Activated B cell treated with CpG ODN at 0.5 μM for 24 hours (primary cell): ENCODE measurements at regions not wholly inside any gene's neighbourhood (a gene's known extent, or its start where the extent isn't known, plus 50 kb on each side); places are given as distances from the start of the nearest gene placed in this dataset.

Source experiments
- ATAC-seq: fragments of 200-7000 bp; cut with Tn5 transposase; one replicate; pipeline ENCODE4 v1.10.0; 2021; ENCODE audit warnings: low read depth, mild to moderate bottlenecking, moderate library complexity
- CTCF ChIA-PET: fragments of 350-600 bp; sonication (Branson Sonifier 250); formaldehyde crosslinking; loops from one replicate; lab custom pipeline; 2021; ENCODE audit warnings: antibody characterized with exemption; lab: Charles Lee
- POLR2A ChIA-PET: fragments of 350-600 bp; sonication (Branson Sonifier 250); formaldehyde crosslinking; loops from one replicate; lab custom pipeline; 2021; ENCODE audit warnings: antibody characterized with exemption; lab: Charles Lee
- DNase-seq: peaks from one replicate; pipeline ENCODE4 v3.0.0; 2022
- H3K27ac Mint-ChIP-seq: one replicate; pipeline ENCODE4 v1.8.0; 2020; ENCODE audit warnings: mixed read lengths
- H3K27me3 Mint-ChIP-seq: one replicate; pipeline ENCODE4 v1.8.0; 2021; ENCODE audit warnings: mixed read lengths
- H3K36me3 Mint-ChIP-seq: one replicate; pipeline ENCODE4 v1.8.0; 2021; ENCODE audit warnings: low read depth, mixed read lengths
- H3K4me1 Mint-ChIP-seq: one replicate; pipeline ENCODE4 v1.8.0; 2021; ENCODE audit warnings: mixed read lengths
- H3K4me3 Mint-ChIP-seq: one replicate; pipeline ENCODE4 v1.8.0; 2020; ENCODE audit warnings: mild to moderate bottlenecking, mixed read lengths
- H3K9me3 Mint-ChIP-seq: one replicate; pipeline ENCODE4 v1.8.0; 2020; ENCODE audit warnings: mixed read lengths
- CTCF ChIP-seq: fragments of 200-600 bp; IDR thresholded peaks from one replicate; pipeline ENCODE4 v1.8.0; 2022; ENCODE audit warnings: antibody characterized with exemption, mild to moderate bottlenecking
- intact Hi-C: fragments of 100-400 bp; cut with micrococcal nuclease; formaldehyde crosslinking; loops from one replicate; pipeline ENCODE4 v1.15.1; 2024

GRCh38 chr1:178629252-178630154 lies 95.5 kb upstream of the RALGPS2 start:
- Mint-ChIP-seq H3K36me3 (no peaks in the 10 kb centered on the region), H3K4me3 (no peak overlapping the region), H3K27me3 (no peaks in the 10 kb centered on the region), H3K9me3 (no peaks in the 10 kb centered on the region), H3K27ac (no peak overlapping the region), H3K4me1 (peaks cover 54% of the 10 kb centered on the region)
- intact Hi-C loops, result no loop called here
- CTCF ChIA-PET, result no interaction called here
- POLR2A ChIA-PET, result interaction anchor here (0.6 to 1.2 kb wide), 2 partner anchors 10 to 24 kb away, joined by 3 to 4 read pairs; no protein-coding TSS in a partner anchor
- ATAC-seq (no peak), DNase-seq (no peak)
- no peak for TF ChIP-seq CTCF

GRCh38 chr1:178630417-178630816 lies 94.6 kb upstream of the RALGPS2 start:
- TF ChIP-seq CTCF, result no peak
- intact Hi-C loops, result no loop called here
- POLR2A ChIA-PET, result interaction anchor here (0.9 kb wide), 1 partner anchor 29 kb away, joined by 4 read pairs; no protein-coding TSS in a partner anchor
- H3K27me3 Mint-ChIP-seq, result no peaks in the 10 kb centered on the region
- H3K4me1 Mint-ChIP-seq, result peaks cover 53% of the 10 kb centered on the region
- no peak overlapping the region for H3K4me3 Mint-ChIP-seq
- H3K36me3 Mint-ChIP-seq, result no peaks in the 10 kb centered on the region
- no peaks in the 10 kb centered on the region for H3K9me3 Mint-ChIP-seq
- ATAC-seq (no peak), DNase-seq (no peak)
- H3K27ac Mint-ChIP-seq, result no peak overlapping the region
- CTCF ChIA-PET, result no interaction called here

GRCh38 chr1:178632653-178633052 lies 92.4 kb upstream of the RALGPS2 start:
- H3K4me3 Mint-ChIP-seq, result no peak overlapping the region
- ATAC-seq (no peak), DNase-seq (no peak)
- intact Hi-C loops, result no loop called here
- no peak for TF ChIP-seq CTCF
- H3K27ac Mint-ChIP-seq, result peak overlapping the region; percentile 31
- H3K36me3 Mint-ChIP-seq, result no peaks in the 10 kb centered on the region
- ChIA-PET CTCF (no interaction called here), POLR2A (interaction anchor here (1.4 kb wide), 2 partner anchors 9 to 26 kb away, joined by 3 to 4 read pairs; no protein-coding TSS in a partner anchor)
- no peaks in the 10 kb centered on the region for H3K9me3 Mint-ChIP-seq
- no peaks in the 10 kb centered on the region for H3K27me3 Mint-ChIP-seq
- peaks cover 46% of the 10 kb centered on the region for H3K4me1 Mint-ChIP-seq

- no peaks in the 10 kb centered on the region for H3K27me3 Mint-ChIP-seq
- POLR2A ChIA-PET, result interaction anchor here (1.4 kb wide), 2 partner anchors 9 to 27 kb away, joined by 3 to 4 read pairs; no protein-coding TSS in a partner anchor
- no peak overlapping the region for H3K27ac Mint-ChIP-seq
- no peak for TF ChIP-seq CTCF
- H3K4me1 Mint-ChIP-seq, result peaks cover 50% of the 10 kb centered on the region
- H3K36me3 Mint-ChIP-seq, result no peaks in the 10 kb centered on the region
- H3K4me3 Mint-ChIP-seq, result no peak overlapping the region
- intact Hi-C loops, result no loop called here
- H3K9me3 Mint-ChIP-seq, result no peaks in the 10 kb centered on the region
- ATAC-seq (no peak), DNase-seq (no peak)
- CTCF ChIA-PET, result no interaction called here
Measured at GRCh38 chr1:178633056-178633455, 92.0 kb upstream of the RALGPS2 start.

GRCh38 chr1:178634445-178634844 lies 90.6 kb upstream of the RALGPS2 start:
- intact Hi-C loops, result no loop called here
- ChIA-PET POLR2A (interaction anchor here (0.7 to 1.6 kb wide), 2 partner anchors 15 to 92 kb away, joined by 4 to 12 read pairs; no protein-coding TSS in a partner anchor), CTCF (no interaction called here)
- no peaks in the 10 kb centered on the region for H3K9me3 Mint-ChIP-seq
- no peaks in the 10 kb centered on the region for H3K27me3 Mint-ChIP-seq
- DNase-seq (no peak), ATAC-seq (no peak)
- H3K36me3 Mint-ChIP-seq, result no peaks in the 10 kb centered on the region
- no peak overlapping the region for H3K4me3 Mint-ChIP-seq
- no peak for TF ChIP-seq CTCF
- H3K27ac Mint-ChIP-seq, result no peak overlapping the region
- H3K4me1 Mint-ChIP-seq, result peaks cover 53% of the 10 kb centered on the region
